K562 (cell line): ENCODE measurements at regions not wholly inside any gene's neighbourhood (a gene's known extent, or its start where the extent isn't known, plus 50 kb on each side); places are given as distances from the start of the nearest gene placed in this dataset.

Source experiments
- ATAC-seq: fragments of 200-7000 bp; cut with Tn5 transposase; 3 replicates; pipeline ENCODE4 v1.9.1; 2020; ENCODE audit warnings: moderate library complexity
- BruUV-seq: library from RNA; stranded (reverse); fragments of 400-500 nt; replicated peaks from 2 replicates; lab custom pipeline; 2021; lab: Mats Ljungman, UMichigan
- CTCF ChIA-PET: fragments of 300-600 bp; formaldehyde crosslinking; extraction: SDS; loops from one replicate; lab custom pipeline; 2021; ENCODE audit warnings: low intra/inter-chr PET ratio; lab: Yijun Ruan, JAX
- POLR2A ChIA-PET: fragments of 300-600, 350-650 bp; sonication (Branson Sonifier 250); formaldehyde crosslinking; extraction: SDS; loops from one replicate; lab custom pipeline; 2021; ENCODE audit warnings: antibody characterized with exemption, inconsistent platforms; lab: Yijun Ruan, JAX
- DNase-seq, 4 experiments: peaks; one replicate each; pipeline versions ENCODE4 v3.0.0 to v3.0.0-alpha.2; 2011 to 2018; ENCODE audit warnings: low spot score in 3 of 4, mixed read lengths in 3 of 4; ENCODE audit errors: extremely low read depth in 1 of 4
- FAIRE-seq: peaks from 2 replicates; lab custom pipeline; 2011; peaks lifted over from hg19 to GRCh38; lab: Jason Lieb, UNC
- H2AFZ ChIP-seq: 2 replicates; pipeline ENCODE4 v1.6.0; 2011; ENCODE audit warnings: low read depth, low read length, control low read depth, inconsistent platforms
- H3K27ac ChIP-seq: fragments of 200-600 bp; 3 replicates; pipeline ENCODE4 v1.8.0; 2011; ENCODE audit warnings: low read depth, mild to moderate bottlenecking, control low read depth, inconsistent platforms, low read length, moderate library complexity, mixed read lengths; ENCODE audit errors: extremely low read depth
- H3K27me3 ChIP-seq, 2 experiments: fragments of 300-600 bp in 1 of 2; 2 replicates in 1 of 2; 3 replicates in 1 of 2; pipeline versions ENCODE4 v1.6.0 to v1.8.0; 2011; ENCODE audit warnings: inconsistent platforms in 2 of 2, low read length in 2 of 2, mild to moderate bottlenecking in 1 of 2, mixed read lengths in 1 of 2, moderate library complexity in 1 of 2; ENCODE audit not compliant: control insufficient read depth in 2 of 2, insufficient read depth in 2 of 2
- H3K36me3 ChIP-seq: fragments of 300-600 bp; 3 replicates; pipeline ENCODE4 v1.8.0; 2011; ENCODE audit warnings: mild to moderate bottlenecking, low read length, inconsistent platforms; ENCODE audit not compliant: control insufficient read depth, insufficient read depth
- H3K4me1 ChIP-seq, 2 experiments: fragments of 200-600 bp in 1 of 2; replicated peaks in 1 of 2; 2 replicates in 1 of 2; 3 replicates in 1 of 2; pipeline versions ENCODE4 v1.5.1 to v1.8.0; 2011; ENCODE audit warnings: inconsistent platforms in 2 of 2, low read length in 2 of 2, mild to moderate bottlenecking in 1 of 2, mixed read lengths in 1 of 2, moderate library complexity in 1 of 2; ENCODE audit not compliant: control insufficient read depth in 2 of 2, insufficient read depth in 2 of 2
- H3K4me2 ChIP-seq: 2 replicates; pipeline ENCODE4 v1.6.1; 2011; ENCODE audit warnings: low read length, control low read depth, inconsistent platforms, mixed read lengths; ENCODE audit not compliant: insufficient read depth
- H3K4me3 ChIP-seq: fragments of 200-600 bp; sonication (generic), shearing (Covaris generic); 2 replicates; pipeline ENCODE4 v1.5.1; 2016; ENCODE audit warnings: control low read depth, inconsistent platforms
- H3K79me2 ChIP-seq: fragments of 200-600 bp; 3 replicates; pipeline ENCODE4 v1.8.0; 2011; ENCODE audit warnings: low read length, inconsistent platforms; ENCODE audit not compliant: control insufficient read depth, insufficient read depth
- H3K9ac ChIP-seq, 2 experiments: 2 replicates each; pipeline versions ENCODE4 v1.6.0 to v1.6.1; 2011; ENCODE audit warnings: low read depth in 2 of 2, low read length in 2 of 2, control low read depth in 1 of 2, inconsistent platforms in 1 of 2, mild to moderate bottlenecking in 1 of 2, mixed read lengths in 1 of 2; ENCODE audit not compliant: insufficient read depth in 1 of 2
- H3K9me1 ChIP-seq: one replicate; pipeline ENCODE4 v1.6.0; 2011; ENCODE audit warnings: inconsistent platforms, mild to moderate bottlenecking, low read length, moderate library complexity; ENCODE audit not compliant: control insufficient read depth, insufficient read depth
- H3K9me3 ChIP-seq: replicated peaks from 2 replicates; pipeline ENCODE4 v1.5.1; 2011; ENCODE audit warnings: low read depth, low read length, inconsistent platforms; ENCODE audit not compliant: control insufficient read depth, insufficient read depth
- H4K20me1 ChIP-seq: replicated peaks from 2 replicates; pipeline ENCODE4 v1.6.1; 2011; ENCODE audit warnings: low read length, inconsistent platforms, mixed read lengths; ENCODE audit not compliant: control insufficient read depth, insufficient read depth
- BDP1 ChIP-seq: IDR thresholded peaks from 3 replicates; pipeline ENCODE4 v1.6.1; 2011; ENCODE audit not compliant: insufficient read length, insufficient read depth
- ELF2 ChIP-seq: fragments of 250-450 bp; sonication (Bioruptor Pico); IDR thresholded peaks from 2 replicates; pipeline ENCODE4 v1.5.0; 2021; ENCODE audit warnings: mild to moderate bottlenecking
- FOXJ3 ChIP-seq: sonication (generic); formaldehyde crosslinking; IDR thresholded peaks from 2 replicates; pipeline ENCODE4 v1.4.0; 2020; ENCODE audit warnings: mild to moderate bottlenecking, missing genetic modification reagents
- HMG20A ChIP-seq: fragments of 450-650 bp; formaldehyde crosslinking; conservative IDR thresholded peaks from 2 replicates; pipeline ENCODE4 v1.4.0; 2020; ENCODE audit warnings: mild to moderate bottlenecking, mixed read lengths
- PHF20 ChIP-seq: fragments of 450-650 bp; IDR thresholded peaks from 2 replicates; pipeline ENCODE4 v1.6.1; 2018; ENCODE audit not compliant: partially characterized antibody
- PTBP1 ChIP-seq: fragments of 200-400 bp; formaldehyde crosslinking; IDR thresholded peaks from 2 replicates; pipeline ENCODE4 v1.6.1; 2017; ENCODE audit warnings: low read depth, low read length
- SAFB2 ChIP-seq: fragments of 200-400 bp; formaldehyde crosslinking; IDR thresholded peaks from 2 replicates; pipeline ENCODE4 v1.6.1; 2018; ENCODE audit warnings: borderline replicate concordance, low read length, low read depth, moderate library complexity; ENCODE audit not compliant: severe bottlenecking
- SPI1 ChIP-seq: IDR thresholded peaks from 2 replicates; pipeline ENCODE4 v1.6.1; 2011; ENCODE audit warnings: low read depth, low read length, control low read depth, borderline replicate concordance
- SUPT5H ChIP-seq: fragments of 450-650 bp; IDR thresholded peaks from 2 replicates; pipeline ENCODE4 v1.6.1; 2016
- TAF7 ChIP-seq: fragments of 450-650 bp; IDR thresholded peaks from 2 replicates; pipeline ENCODE4 v1.6.1; 2016; ENCODE audit warnings: missing genetic modification characterization, missing compliant biosample characterization
- ZBTB1 ChIP-seq: sonication (generic); formaldehyde crosslinking; IDR thresholded peaks from 2 replicates; pipeline ENCODE4 v1.8.1; 2023; ENCODE audit warnings: missing genetic modification reagents, low read depth, mild to moderate bottlenecking, borderline replicate concordance
- ZC3H11A ChIP-seq: IDR thresholded peaks from 2 replicates; pipeline ENCODE4 v1.6.1; 2012; ENCODE audit warnings: low read depth, low read length, improper control_type of control experiment
- WGBS: fragments of 100-300 bp; shearing (Covaris generic); methylation state at CpG from one replicate; pipeline ENCODE4 v1.1.6; 2016; ENCODE audit warnings: low coverage, mixed read lengths; ENCODE audit not compliant: insufficient coverage; ENCODE audit errors: missing lambda C conversion rate; 5-methylcytosine and 5-hydroxymethylcytosine counted together
- in situ Hi-C: fragments of 300-500 bp; cut with MboI; formaldehyde crosslinking; loops from 4 replicates; pipeline ENCODE4 v1.15.0; 2018; ENCODE audit warnings: inconsistent platforms, mixed read lengths
- intact Hi-C: fragments of 100-400 bp; cut with micrococcal nuclease; formaldehyde crosslinking; loops from 2 replicates; pipeline ENCODE4 v1.14.2; 2022

GRCh38 chr1:83561346-83561745 is 437.6 kb downstream of the TTLL7 start (continued):
- no peak for TF ChIP-seq SAFB2

- no peaks in the 10 kb centered on the region for H3K36me3 ChIP-seq
- no peak for DNase-seq
- H3K4me3 ChIP-seq: no peak overlapping the region
- H3K9me3 ChIP-seq: no peaks in the 10 kb centered on the region
- H3K79me2 ChIP-seq: no peaks in the 10 kb centered on the region
- intact Hi-C loops (no loop called here), in situ Hi-C loops (no loop called here)
- H3K9me1 ChIP-seq: no peaks in the 10 kb centered on the region
- no peak overlapping the region for H3K27ac ChIP-seq
- ChIA-PET CTCF (interaction anchor here (0.5 kb wide), 1 partner anchor 15 kb away, joined by 3 read pairs; no protein-coding TSS in a partner anchor), POLR2A (no interaction called here)
- no TSS peak for BruUV-seq
- 2% methylated on average over 7 of the region's 7 CpGs for WGBS
- no peak for TF ChIP-seq ZC3H11A
- TF ChIP-seq SUPT5H: no peak
- no peak for TF ChIP-seq SPI1
- no peak for TF ChIP-seq ZBTB1 (CRISPR knock-in tag)
- no peak for TF ChIP-seq PHF20
- no peak for TF ChIP-seq BDP1
- TF ChIP-seq PTBP1: no peak
- no peak for TF ChIP-seq TAF7 (tag)
- TF ChIP-seq HMG20A (CRISPR knock-in tag): no peak
- TF ChIP-seq ELF2 (CRISPR knock-in tag): no peak
- TF ChIP-seq FOXJ3: no peak
- ATAC-seq: no peak
- no peak overlapping the region for H3K4me2 ChIP-seq
- no peaks in the 10 kb centered on the region for H3K4me1 ChIP-seq
- H3K9ac ChIP-seq: no peak overlapping the region
- no peaks in the 10 kb centered on the region for H3K27me3 ChIP-seq
- H2AFZ ChIP-seq: no peak overlapping the region
- H4K20me1 ChIP-seq: no peaks in the 10 kb centered on the region
- FAIRE-seq: no peak
Observed at GRCh38 chr1:83559129-83559840, 439.6 kb downstream of the TTLL7 start.
